Skeletal muscle tissue (tissue), 3 donors: ENCODE measurements at regions not wholly inside any gene's neighbourhood (a gene's known extent, or its start where the extent isn't known, plus 50 kb on each side); places are given as distances from the start of the nearest gene placed in this dataset.
A peak's percentile ranks its signal among the peaks of the same experiment; 100 is the strongest.

ENCODE experiments used
- H3K27ac ChIP-seq: one replicate; pipeline ENCODE4 v1.7.0; 2013; ENCODE audit warnings: mild to moderate bottlenecking, low read depth, low read length, inconsistent platforms
- H3K27me3 ChIP-seq, 3 donors: one replicate each; pipeline ENCODE4 v1.7.0; 2013; ENCODE audit warnings: low read length in 3 of 3; ENCODE audit not compliant: control insufficient read depth in 3 of 3, insufficient read depth in 3 of 3
- H3K36me3 ChIP-seq, 3 donors: one replicate each; pipeline ENCODE4 v1.7.0; 2013; ENCODE audit warnings: low read length in 3 of 3; ENCODE audit not compliant: control insufficient read depth in 3 of 3, insufficient read depth in 3 of 3
- H3K4me1 ChIP-seq, 3 donors: one replicate each; pipeline ENCODE4 v1.7.0; 2013; ENCODE audit warnings: low read length in 3 of 3, mild to moderate bottlenecking in 3 of 3; ENCODE audit not compliant: control insufficient read depth in 3 of 3, insufficient read depth in 3 of 3
- H3K4me3 ChIP-seq, 3 donors: one replicate each; pipeline ENCODE4 v1.7.0; 2013; ENCODE audit warnings: low read length in 3 of 3
- H3K9ac ChIP-seq, 3 donors: one replicate each; pipeline ENCODE4 v1.7.0; 2013; ENCODE audit warnings: low read length in 3 of 3, mild to moderate bottlenecking in 3 of 3, moderate library complexity in 2 of 3, low read depth in 1 of 3
- H3K9me3 ChIP-seq, 3 donors: one replicate each; pipeline ENCODE4 v1.7.0; 2013; ENCODE audit warnings: low read length in 3 of 3; ENCODE audit not compliant: control insufficient read depth in 3 of 3
- donor health status: Osteomylitis.

- H3K27ac ChIP-seq, result peak overlapping the region; percentile 54
Measured at GRCh38 chr13:40343550-40344269, 322.7 kb downstream of the FOXO1 start.

DNA sequence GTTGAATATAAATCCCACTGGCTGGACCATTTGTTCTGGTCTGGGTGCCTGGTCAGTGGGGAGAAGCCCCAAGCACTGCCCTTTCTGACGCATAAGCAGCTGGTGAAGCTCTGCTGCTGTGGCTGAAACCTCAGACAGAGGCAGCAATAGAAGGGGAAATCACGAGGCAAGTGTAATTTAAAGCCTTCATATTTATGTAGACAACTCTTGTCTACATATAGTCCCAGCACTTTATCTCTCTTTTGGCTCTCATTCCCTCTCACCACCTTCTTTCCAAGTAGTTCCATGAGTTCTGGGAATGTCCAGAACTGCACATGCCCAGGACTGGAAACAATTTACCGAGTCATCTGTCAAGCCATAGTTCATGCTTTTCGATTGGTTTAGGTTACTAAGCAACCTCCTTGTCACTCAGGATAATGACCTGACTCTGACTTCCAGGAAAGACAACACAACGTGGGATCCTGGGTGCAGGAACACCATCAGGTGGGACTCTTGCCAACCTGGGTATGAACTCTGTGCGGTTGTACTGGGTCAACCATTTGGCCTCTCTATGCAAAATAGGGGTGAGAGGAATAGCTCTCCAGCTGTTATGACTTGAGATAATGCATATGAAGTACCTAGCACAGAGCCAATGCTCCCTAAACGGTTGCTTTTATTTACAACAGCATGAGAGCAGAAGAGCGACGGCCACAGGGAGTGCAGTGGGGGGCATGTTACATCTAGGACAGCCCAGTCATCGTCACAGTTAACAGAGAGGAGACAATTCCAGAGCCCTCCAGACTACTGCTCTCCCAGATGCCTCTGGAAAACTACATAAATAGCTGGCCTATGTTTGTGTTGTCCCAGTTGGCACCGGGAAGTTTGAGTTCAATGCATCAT, 321.9 kb downstream of the FOXO1 start:
- Histone ChIP-seq H3K9ac (no peak overlapping the region), H3K4me3 (no peak overlapping the region), H3K9me3 (no peaks in the 10 kb centered on the region), H3K36me3 (no peaks in the 10 kb centered on the region), H3K4me1 (peaks cover 13 to 37% (median 32%) of the 10 kb centered on the region in 3 donors), H3K27me3 (no peaks in the 10 kb centered on the region), H3K27ac (peak overlapping the region; percentile 54)

More at GRCh38 chr13:40343550-40344269, 322.7 kb downstream of the FOXO1 start:
- H3K9me3 ChIP-seq, result no peaks in the 10 kb centered on the region
- H3K9ac ChIP-seq, result no peak overlapping the region
- peaks cover 13 to 37% (median 32%) of the 10 kb centered on the region in 3 donors for H3K4me1 ChIP-seq
- no peak overlapping the region for H3K4me3 ChIP-seq
- H3K36me3 ChIP-seq, result no peaks in the 10 kb centered on the region
- no peaks in the 10 kb centered on the region for H3K27me3 ChIP-seq

DNA sequence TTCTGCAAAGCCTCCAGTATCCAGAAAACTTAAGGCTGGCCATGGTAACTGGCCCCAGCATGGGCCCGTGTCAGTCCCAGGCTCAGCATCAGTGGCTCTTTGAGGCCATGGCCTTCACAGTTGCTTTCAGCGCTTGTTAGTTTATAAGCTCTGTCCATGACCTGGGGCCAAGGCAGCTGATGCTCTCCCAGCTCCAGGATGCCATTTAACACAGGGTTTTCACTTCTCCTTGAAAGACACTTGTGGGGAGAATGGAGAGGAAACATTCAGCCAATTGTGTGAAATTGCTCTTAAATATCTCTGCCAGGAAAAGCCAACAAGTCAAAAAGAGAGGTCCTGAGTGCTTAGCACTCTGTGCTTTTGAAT, 321.3 kb downstream of the FOXO1 start:
- Histone ChIP-seq H3K27ac (peak overlapping the region; percentile 54), H3K4me3 (no peak overlapping the region), H3K9me3 (no peaks in the 10 kb centered on the region), H3K27me3 (no peaks in the 10 kb centered on the region), H3K36me3 (no peaks in the 10 kb centered on the region), H3K4me1 (peaks cover 13 to 42% (median 36%) of the 10 kb centered on the region in 3 donors), H3K9ac (no peak overlapping the region)

GRCh38 chr13:40345654-40346372, 320.6 kb downstream of the FOXO1 start:
- Histone ChIP-seq H3K9ac (no peak overlapping the region), H3K4me3 (no peak overlapping the region), H3K9me3 (no peaks in the 10 kb centered on the region), H3K36me3 (no peaks in the 10 kb centered on the region), H3K27me3 (no peaks in the 10 kb centered on the region), H3K4me1 (peaks cover 13 to 46% (median 38%) of the 10 kb centered on the region in 3 donors), H3K27ac (no peak overlapping the region)

GRCh38 chr13:40346592-40346991, 319.8 kb downstream of the FOXO1 start:
- H3K9me3 ChIP-seq, result no peaks in the 10 kb centered on the region
- no peaks in the 10 kb centered on the region for H3K27me3 ChIP-seq
- no peak overlapping the region for H3K27ac ChIP-seq
- no peak overlapping the region for H3K9ac ChIP-seq
- H3K36me3 ChIP-seq, result no peaks in the 10 kb centered on the region
- H3K4me3 ChIP-seq, result no peak overlapping the region
- H3K4me1 ChIP-seq, result peaks cover 15 to 52% (median 39%) of the 10 kb centered on the region in 3 donors

GRCh38 chr13:40348096-40348679, 318.3 kb downstream of the FOXO1 start:
- Histone ChIP-seq H3K9ac (no peak overlapping the region), H3K27ac (no peak overlapping the region), H3K4me1 (peaks cover 24 to 53% (median 47%) of the 10 kb centered on the region in 3 donors), H3K27me3 (no peaks in the 10 kb centered on the region), H3K9me3 (no peaks in the 10 kb centered on the region), H3K4me3 (no peak overlapping the region), H3K36me3 (no peaks in the 10 kb centered on the region)

GRCh38 chr13:40350283-40350992, 316.0 kb downstream of the FOXO1 start:
- Histone ChIP-seq H3K9ac (no peak overlapping the region), H3K27ac (no peak overlapping the region), H3K4me1 (peaks cover 11 to 33% (median 31%) of the 10 kb centered on the region in 3 donors), H3K9me3 (no peaks in the 10 kb centered on the region), H3K4me3 (peak overlapping the region in 1 of 3 donors; percentile 24), H3K27me3 (no peaks in the 10 kb centered on the region), H3K36me3 (no peaks in the 10 kb centered on the region)

- H3K9ac ChIP-seq, result peak overlapping the region in 1 of 3 donors; percentile 40
- no peak overlapping the region for H3K27ac ChIP-seq
Measured at GRCh38 chr13:40351537-40352379, 314.7 kb downstream of the FOXO1 start.

More at GRCh38 chr13:40351537-40352379, 314.7 kb downstream of the FOXO1 start:
- Histone ChIP-seq H3K27me3 (no peaks in the 10 kb centered on the region), H3K4me1 (peaks cover 11 to 32% (median 27%) of the 10 kb centered on the region in 3 donors), H3K9me3 (no peaks in the 10 kb centered on the region), H3K4me3 (no peak overlapping the region), H3K36me3 (no peaks in the 10 kb centered on the region)
